Endothelial cell of umbilical vein (primary cell): ENCODE measurements at regions not wholly inside any gene's neighbourhood (a gene's known extent, or its start where the extent isn't known, plus 50 kb on each side); places are given as distances from the start of the nearest gene placed in this dataset.

Experiments
- BruUV-seq: library from RNA; stranded (reverse); fragments of 400-500 nt; replicated peaks from 2 replicates; lab custom pipeline; 2021; lab: Mats Ljungman, UMichigan
- CTCF ChIA-PET: fragments of 300-600, 350-600 bp; sonication (Branson Sonifier 250); formaldehyde crosslinking; loops from one replicate; lab custom pipeline; 2021; ENCODE audit warnings: antibody characterized with exemption, inconsistent platforms; lab: Charles Lee
- POLR2A ChIA-PET: fragments of 300-600, 350-600 bp; sonication (Branson Sonifier 250); formaldehyde crosslinking; loops from one replicate; lab custom pipeline; 2021; ENCODE audit warnings: antibody characterized with exemption, inconsistent platforms; lab: Charles Lee
- DNase-seq: peaks from one replicate; pipeline ENCODE4 v3.0.0-alpha.2; 2011; ENCODE audit warnings: low read depth, low spot score
- FAIRE-seq: peaks from 2 replicates; lab custom pipeline; 2011; peaks lifted over from hg19 to GRCh38; lab: Jason Lieb, UNC
- H2AFZ ChIP-seq: 2 replicates; pipeline ENCODE4 v1.6.0; 2012; ENCODE audit warnings: low read depth, low read length, control low read depth, inconsistent platforms
- H3K27ac ChIP-seq: 2 replicates; pipeline ENCODE4 v1.5.1; 2011; ENCODE audit warnings: low read depth, mild to moderate bottlenecking, control low read depth, low read length, moderate library complexity; ENCODE audit not compliant: insufficient read depth
- H3K27me3 ChIP-seq, 2 experiments: 2 replicates each; pipeline versions ENCODE4 v1.6.0 to v1.6.1; 2011; ENCODE audit warnings: low read length in 2 of 2, mixed read lengths in 1 of 2; ENCODE audit not compliant: control insufficient read depth in 2 of 2, insufficient read depth in 2 of 2
- H3K36me3 ChIP-seq, 2 experiments: 2 replicates in 1 of 2; 3 replicates in 1 of 2; pipeline ENCODE4 v1.5.1; 2011; ENCODE audit warnings: low read length in 2 of 2, mild to moderate bottlenecking in 1 of 2, moderate library complexity in 1 of 2; ENCODE audit not compliant: control insufficient read depth in 2 of 2, insufficient read depth in 2 of 2; ENCODE audit errors: extremely low read depth in 1 of 2
- H3K4me1 ChIP-seq: 3 replicates; pipeline ENCODE4 v1.5.1; 2011; ENCODE audit warnings: mild to moderate bottlenecking, low read length; ENCODE audit not compliant: control insufficient read depth, insufficient read depth; ENCODE audit errors: extremely low read depth
- H3K4me2 ChIP-seq: 2 replicates; pipeline ENCODE4 v1.6.1; 2011; ENCODE audit warnings: low read length, control low read depth, mixed read lengths; ENCODE audit not compliant: insufficient read depth
- H3K4me3 ChIP-seq, 3 experiments: fragments of 200-600 bp in 1 of 3; sonication (generic), shearing (Covaris generic) in 1 of 3; replicated peaks in 1 of 3; 2 replicates each; pipeline ENCODE4 v1.5.1; 2011 to 2016; ENCODE audit warnings: control low read depth in 3 of 3, low read length in 3 of 3, mild to moderate bottlenecking in 2 of 3, inconsistent platforms in 1 of 3, low read depth in 1 of 3, moderate library complexity in 1 of 3; ENCODE audit not compliant: insufficient read depth in 1 of 3
- H3K79me2 ChIP-seq: 2 replicates; pipeline ENCODE4 v1.6.0; 2012; ENCODE audit warnings: low read length, inconsistent platforms; ENCODE audit not compliant: control insufficient read depth, insufficient read depth
- H3K9ac ChIP-seq: replicated peaks from 2 replicates; pipeline ENCODE3; 2011; ENCODE audit warnings: low read length, control low read depth; ENCODE audit not compliant: insufficient read depth; ENCODE audit errors: extremely low read depth
- H3K9me1 ChIP-seq: replicated peaks from 3 replicates; pipeline ENCODE4 v1.6.0; 2011; ENCODE audit warnings: mild to moderate bottlenecking, low read length; ENCODE audit not compliant: control insufficient read depth, insufficient read depth; ENCODE audit errors: extremely low read depth
- H3K9me3 ChIP-seq: replicated peaks from 2 replicates; pipeline ENCODE4 v1.5.1; 2012; ENCODE audit warnings: low read length, inconsistent platforms; ENCODE audit not compliant: control insufficient read depth, insufficient read depth
- H4K20me1 ChIP-seq: replicated peaks from 2 replicates; pipeline ENCODE3; 2011; ENCODE audit warnings: mild to moderate bottlenecking, low read length; ENCODE audit not compliant: control insufficient read depth, insufficient read depth; ENCODE audit errors: extremely low read depth
- EZH2 ChIP-seq: IDR thresholded peaks from 2 replicates; pipeline ENCODE4 v1.6.1; 2012; ENCODE audit warnings: borderline replicate concordance, low read depth, mild to moderate bottlenecking, moderate library complexity, low read length, inconsistent platforms; ENCODE audit not compliant: severe bottlenecking
- GATA2 ChIP-seq: IDR thresholded peaks from 2 replicates; pipeline ENCODE4 v1.7.0; 2011; ENCODE audit warnings: low read depth, mild to moderate bottlenecking, moderate library complexity, mixed read lengths, low read length; ENCODE audit not compliant: insufficient read length, insufficient read depth
- MYC ChIP-seq: IDR thresholded peaks from one replicate; pipeline ENCODE4 v1.6.1; 2011; ENCODE audit warnings: mild to moderate bottlenecking, low read depth, low read length
- POLR2A ChIP-seq: IDR thresholded peaks from 2 replicates; pipeline ENCODE4 v1.6.1; 2012; ENCODE audit warnings: low read depth, mild to moderate bottlenecking, control low read depth, low read length
- POLR2AphosphoS5 ChIP-seq: IDR thresholded peaks from 2 replicates; pipeline ENCODE4 v1.6.1; 2012; ENCODE audit warnings: low read depth, mild to moderate bottlenecking, control low read depth, low read length, moderate library complexity; ENCODE audit not compliant: insufficient read depth
- dilution Hi-C: fragments of 300-500 bp; cut with MboI; formaldehyde crosslinking; loops from one replicate; pipeline ENCODE4 v1.15.0; 2019; ENCODE audit warnings: low sequenced_read_pairs; ENCODE audit not compliant: extremely low pct_ligation_motif_present
- intact Hi-C: fragments of 100-400 bp; cut with micrococcal nuclease; formaldehyde crosslinking; loops from one replicate; pipeline ENCODE4 v1.10.0; 2022

GRCh38 chr10:42973411-42973810, 103.5 kb upstream of the RET start:
- dilution Hi-C loops (no loop called here), intact Hi-C loops (no loop called here)
- H3K9me1 ChIP-seq, result no peaks in the 10 kb centered on the region
- DNase-seq (no peak), FAIRE-seq (no peak)
- ChIA-PET POLR2A (no interaction called here), CTCF (no interaction called here)
- H3K4me3 ChIP-seq, result no peak overlapping the region
- no peak overlapping the region for H3K27ac ChIP-seq
- H3K9ac ChIP-seq, result no peak overlapping the region
- H3K9me3 ChIP-seq, result no peaks in the 10 kb centered on the region
- H3K36me3 ChIP-seq, result no peaks in the 10 kb centered on the region
- H4K20me1 ChIP-seq, result no peaks in the 10 kb centered on the region
- no peak overlapping the region for H2AFZ ChIP-seq
- BruUV-seq, result no TSS peak
- H3K4me1 ChIP-seq, result no peaks in the 10 kb centered on the region
- no peak overlapping the region for H3K4me2 ChIP-seq
- no peaks in the 10 kb centered on the region for H3K27me3 ChIP-seq
- TF ChIP-seq GATA2, result no peak
- no peak for TF ChIP-seq POLR2A
- no peaks in the 10 kb centered on the region for H3K79me2 ChIP-seq

DNA sequence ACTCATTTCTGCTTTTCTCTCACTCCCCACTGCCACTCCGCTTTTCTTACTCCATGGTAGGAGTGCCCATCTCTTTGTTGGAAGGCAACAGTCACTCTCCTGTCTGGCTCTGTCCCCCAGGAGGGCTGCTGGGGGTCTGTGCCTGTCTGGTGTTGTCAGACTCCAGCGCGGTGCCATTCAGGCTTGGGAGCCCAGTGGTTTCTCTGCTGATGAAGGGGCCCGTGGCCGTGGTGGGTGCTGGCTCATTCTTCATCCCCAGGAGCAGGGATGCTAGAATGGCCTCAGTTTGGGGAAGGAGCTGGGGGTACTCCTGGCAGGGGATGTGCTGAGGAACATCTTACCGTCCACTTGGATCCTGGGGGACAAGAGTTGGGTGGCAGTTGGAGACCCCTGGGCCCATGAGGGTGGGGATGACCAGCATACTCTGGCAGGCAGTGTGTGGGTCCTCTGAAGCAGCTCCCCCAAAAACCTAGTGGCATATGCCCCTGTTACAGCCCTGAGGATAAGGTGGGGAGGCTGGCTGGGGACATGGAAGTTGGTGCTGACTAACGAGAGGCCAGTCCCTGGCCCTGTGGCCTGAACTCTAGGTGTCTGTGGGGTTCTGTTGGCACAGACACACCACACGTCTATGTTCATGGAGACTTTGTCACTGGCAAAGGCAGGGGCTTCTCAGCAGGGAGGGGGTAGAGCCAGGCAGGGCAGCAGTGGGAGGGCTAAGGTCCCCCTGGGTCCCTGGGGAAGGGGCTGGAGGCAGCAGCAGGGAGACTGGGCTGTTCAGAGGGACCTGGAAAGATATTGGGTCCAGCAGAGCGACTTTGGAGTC, 102.8 kb upstream of the RET start:
- Histone ChIP-seq H3K4me1 (no peaks in the 10 kb centered on the region), H3K4me3 (no peak overlapping the region), H3K27me3 (no peaks in the 10 kb centered on the region), H3K9me3 (no peaks in the 10 kb centered on the region), H3K9me1 (no peaks in the 10 kb centered on the region), H3K9ac (no peak overlapping the region), H3K79me2 (no peaks in the 10 kb centered on the region), H3K36me3 (no peaks in the 10 kb centered on the region), H3K4me2 (no peak overlapping the region), H2AFZ (no peak overlapping the region), H4K20me1 (no peaks in the 10 kb centered on the region), H3K27ac (no peak overlapping the region)
- ChIA-PET POLR2A (no interaction called here), CTCF (no interaction called here)
- no peak for TF ChIP-seq POLR2AphosphoS5
- no peak for TF ChIP-seq EZH2
- no peak for TF ChIP-seq MYC
- intact Hi-C loops (no loop called here), dilution Hi-C loops (no loop called here)
- DNase-seq (no peak), FAIRE-seq (no peak)
- BruUV-seq, result no TSS peak
